HepG2 (cell line): ENCODE measurements at regions not wholly inside any gene's neighbourhood (a gene's known extent, or its start where the extent isn't known, plus 50 kb on each side); places are given as distances from the start of the nearest gene placed in this dataset.

Source experiments
- ATAC-seq: fragments of 200-7000 bp; cut with Tn5 transposase; 3 replicates; pipeline ENCODE4 v1.9.1; 2020; ENCODE audit warnings: mild to moderate bottlenecking, moderate library complexity
- BruUV-seq: library from RNA; stranded (reverse); fragments of 400-500 nt; replicated peaks from 2 replicates; lab custom pipeline; 2021; lab: Mats Ljungman, UMichigan
- CTCF ChIA-PET: fragments of 300-600 bp; formaldehyde crosslinking; extraction: SDS; loops from one replicate; lab custom pipeline; 2021; ENCODE audit warnings: low total read pairs, inconsistent platforms, low intra/inter-chr PET ratio; lab: Yijun Ruan, JAX
- POLR2A ChIA-PET: fragments of 350-600 bp; sonication (Branson Sonifier 250); formaldehyde crosslinking; loops from one replicate; lab custom pipeline; 2020; ENCODE audit warnings: antibody characterized with exemption, inconsistent platforms; lab: Yijun Ruan, JAX
- DNase-seq: peaks from one replicate; pipeline ENCODE4 v3.0.0-alpha.2; 2015; ENCODE audit warnings: low spot score
- FAIRE-seq: peaks from 3 replicates; lab custom pipeline; 2011; peaks lifted over from hg19 to GRCh38; lab: Jason Lieb, UNC
- H2AFZ ChIP-seq: one replicate; pipeline ENCODE4 v1.6.1; 2011; ENCODE audit warnings: low read length, inconsistent platforms
- H3K27ac ChIP-seq: fragments of 300-600 bp; 3 replicates; pipeline ENCODE4 v1.8.0; 2011; ENCODE audit warnings: mixed run types, mild to moderate bottlenecking, mixed read lengths, low read length, inconsistent platforms; ENCODE audit not compliant: insufficient read depth; ENCODE audit errors: extremely low read length
- H3K27me3 ChIP-seq, 2 experiments: fragments of 200-600 bp in 1 of 2; 2 replicates in 1 of 2; 3 replicates in 1 of 2; pipeline versions ENCODE4 v1.6.0 to v1.8.0; 2011; ENCODE audit warnings: low read length in 2 of 2, mild to moderate bottlenecking in 2 of 2, moderate library complexity in 2 of 2, inconsistent platforms in 1 of 2; ENCODE audit not compliant: insufficient read depth in 2 of 2, control insufficient read depth in 1 of 2
- H3K36me3 ChIP-seq, 2 experiments: fragments of 200-600 bp in 1 of 2; replicated peaks in 1 of 2; 2 replicates in 1 of 2; 3 replicates in 1 of 2; pipeline versions ENCODE4 v1.5.1 to v1.8.0; 2011; ENCODE audit warnings: low read length in 2 of 2, inconsistent platforms in 1 of 2; ENCODE audit not compliant: insufficient read depth in 2 of 2, control insufficient read depth in 1 of 2
- H3K4me1 ChIP-seq: 2 replicates; pipeline ENCODE4 v1.5.1; 2012; ENCODE audit warnings: low read length, inconsistent platforms; ENCODE audit not compliant: insufficient read depth
- H3K4me2 ChIP-seq: 2 replicates; pipeline ENCODE4 v1.6.0; 2011; ENCODE audit warnings: low read depth, low read length, inconsistent platforms
- H3K4me3 ChIP-seq, 3 experiments: fragments of 200-600 bp in 1 of 3; sonication (generic), shearing (Covaris generic) in 1 of 3; replicated peaks in 1 of 3; 2 replicates each; pipeline ENCODE4 v1.5.1; 2011 to 2016; ENCODE audit warnings: low read length in 3 of 3, inconsistent platforms in 2 of 3, low read depth in 2 of 3, mild to moderate bottlenecking in 2 of 3, control low read depth in 1 of 3, mixed read lengths in 1 of 3; ENCODE audit not compliant: insufficient read depth in 1 of 3
- H3K79me2 ChIP-seq: one replicate; pipeline ENCODE4 v1.6.1; 2011; ENCODE audit warnings: low read length, inconsistent platforms; ENCODE audit not compliant: insufficient read depth
- H3K9ac ChIP-seq: 2 replicates; pipeline ENCODE4 v1.6.0; 2011; ENCODE audit warnings: mild to moderate bottlenecking, low read depth, low read length, inconsistent platforms; ENCODE audit not compliant: insufficient read depth
- H3K9me3 ChIP-seq: 2 replicates; pipeline ENCODE4 v1.5.1; 2012; ENCODE audit warnings: mild to moderate bottlenecking, low read length
- H4K20me1 ChIP-seq: 2 replicates; pipeline ENCODE4 v1.6.0; 2011; ENCODE audit warnings: inconsistent platforms, mild to moderate bottlenecking, low read length, moderate library complexity; ENCODE audit not compliant: insufficient read depth
- CBX1 ChIP-seq: IDR thresholded peaks from one replicate; pipeline ENCODE4 v1.6.1; 2016; ENCODE audit warnings: antibody characterized with exemption, low read depth
- CBX5 ChIP-seq: sonication (generic); formaldehyde crosslinking; IDR thresholded peaks from 2 replicates; pipeline ENCODE4 v1.4.0; 2020; ENCODE audit warnings: missing genetic modification reagents, borderline replicate concordance
- CEBPG ChIP-seq: IDR thresholded peaks from 2 replicates; pipeline ENCODE4 v1.6.1; 2016
- ESRRA ChIP-seq: sonication (generic); formaldehyde crosslinking; IDR thresholded peaks from 2 replicates; pipeline ENCODE4 v1.5.1; 2020; ENCODE audit warnings: mild to moderate bottlenecking, low read depth, missing genetic modification reagents
- FOSL2 ChIP-seq: sonication (generic); formaldehyde crosslinking; IDR thresholded peaks from 2 replicates; pipeline ENCODE4 v1.4.0; 2020; ENCODE audit warnings: missing genetic modification reagents
- GZF1 ChIP-seq: sonication (generic); formaldehyde crosslinking; IDR thresholded peaks from 2 replicates; pipeline ENCODE4 v1.5.1; 2020; ENCODE audit warnings: mild to moderate bottlenecking, missing genetic modification reagents
- HMGA1 ChIP-seq: sonication (generic); formaldehyde crosslinking; conservative IDR thresholded peaks from 2 replicates; pipeline ENCODE4 v1.4.0; 2020; ENCODE audit warnings: missing genetic modification reagents
- MTA3 ChIP-seq: sonication (generic); formaldehyde crosslinking; IDR thresholded peaks from 2 replicates; pipeline ENCODE4 v1.4.0; 2020; ENCODE audit warnings: missing genetic modification reagents
- SATB2 ChIP-seq: sonication (generic); formaldehyde crosslinking; IDR thresholded peaks from 2 replicates; pipeline ENCODE4 v1.5.0; 2020; ENCODE audit warnings: missing genetic modification reagents
- TBX3 ChIP-seq: fragments of 450-650 bp; IDR thresholded peaks from 2 replicates; pipeline ENCODE4 v1.6.1; 2017; ENCODE audit warnings: antibody characterized with exemption, mild to moderate bottlenecking, inconsistent platforms, borderline replicate concordance
- ZNF264 ChIP-seq: sonication (generic); formaldehyde crosslinking; IDR thresholded peaks from 2 replicates; pipeline ENCODE4 v1.4.0; 2020; ENCODE audit warnings: missing genetic modification reagents
- in situ Hi-C: cut with HindIII; loops from 2 replicates; pipeline ENCODE4 v1.10.0; 2017; ENCODE audit warnings: low pct_unique_long_range_greater_than_20kb; ENCODE audit not compliant: extremely low pct_ligation_motif_present
- intact Hi-C: fragments of 100-400 bp; cut with micrococcal nuclease; formaldehyde crosslinking; loops from one replicate; pipeline ENCODE4 v1.10.0; 2022; ENCODE audit not compliant: unreplicated experiment
- TF ChIP-seq, protein P1 (sequence below): sonication (generic); formaldehyde crosslinking; IDR thresholded peaks from 2 replicates; pipeline ENCODE4 v1.5.1; 2020; ENCODE audit warnings: mild to moderate bottlenecking, missing genetic modification reagents, moderate library complexity
- TF ChIP-seq, protein P2 (sequence below): sonication (generic); formaldehyde crosslinking; IDR thresholded peaks from 2 replicates; pipeline ENCODE4 v1.8.0; 2022; ENCODE audit warnings: mild to moderate bottlenecking, missing genetic modification reagents, moderate library complexity
- TF ChIP-seq, protein P3 (sequence below): sonication (generic); formaldehyde crosslinking; IDR thresholded peaks from 2 replicates; pipeline ENCODE4 v1.4.0; 2020; ENCODE audit warnings: low read depth, missing genetic modification reagents
- TF ChIP-seq, protein P4 (sequence below): sonication (generic); formaldehyde crosslinking; IDR thresholded peaks from 2 replicates; pipeline ENCODE4 v1.4.0; 2020; ENCODE audit warnings: mild to moderate bottlenecking, missing genetic modification reagents

DNA sequence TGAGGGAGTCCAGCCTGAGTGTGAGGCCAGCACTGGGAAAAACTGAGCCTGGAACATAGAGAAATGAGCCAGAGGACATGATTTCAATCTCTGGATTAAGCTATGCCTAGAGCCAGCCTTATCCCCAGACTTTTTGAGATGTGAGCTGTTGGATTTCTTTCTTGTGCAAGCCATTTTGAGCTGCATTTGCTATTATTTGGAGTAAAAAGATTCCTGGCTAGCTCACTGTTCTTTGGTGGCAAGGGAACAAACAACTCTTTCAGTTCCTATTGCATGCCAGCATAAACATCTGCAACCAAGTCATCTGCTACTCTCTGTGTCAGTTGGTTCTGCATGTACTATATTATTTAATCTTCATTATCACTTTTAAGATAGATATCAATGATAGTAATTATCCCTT lies 70.1 kb upstream of the MAN2A1 start:
- intact Hi-C loops (no loop called here), in situ Hi-C loops (no loop called here)
- ChIA-PET POLR2A (no interaction called here), CTCF (no interaction called here)
- DNase-seq (no peak), ATAC-seq (no peak), FAIRE-seq (no peak)
- Histone ChIP-seq H3K4me3 (no peak overlapping the region), H2AFZ (no peak overlapping the region), H3K27ac (no peak overlapping the region), H3K79me2 (no peaks in the 10 kb centered on the region), H4K20me1 (no peaks in the 10 kb centered on the region), H3K4me1 (no peaks in the 10 kb centered on the region), H3K9ac (no peak overlapping the region), H3K27me3 (peaks cover 0 to 3% of the 10 kb centered on the region in 2 experiments; a peak in 1 of 5 replicates), H3K36me3 (no peaks in the 10 kb centered on the region), H3K9me3 (no peaks in the 10 kb centered on the region), H3K4me2 (no peak overlapping the region)
- no TSS peak for BruUV-seq
- TF ChIP-seq CEBPG (CRISPR knock-in tag), result no peak
- no peak for TF ChIP-seq CBX5 (CRISPR knock-in tag)
- no peak for TF ChIP-seq GZF1 (CRISPR knock-in tag)
- TF ChIP-seq, protein P1, sequence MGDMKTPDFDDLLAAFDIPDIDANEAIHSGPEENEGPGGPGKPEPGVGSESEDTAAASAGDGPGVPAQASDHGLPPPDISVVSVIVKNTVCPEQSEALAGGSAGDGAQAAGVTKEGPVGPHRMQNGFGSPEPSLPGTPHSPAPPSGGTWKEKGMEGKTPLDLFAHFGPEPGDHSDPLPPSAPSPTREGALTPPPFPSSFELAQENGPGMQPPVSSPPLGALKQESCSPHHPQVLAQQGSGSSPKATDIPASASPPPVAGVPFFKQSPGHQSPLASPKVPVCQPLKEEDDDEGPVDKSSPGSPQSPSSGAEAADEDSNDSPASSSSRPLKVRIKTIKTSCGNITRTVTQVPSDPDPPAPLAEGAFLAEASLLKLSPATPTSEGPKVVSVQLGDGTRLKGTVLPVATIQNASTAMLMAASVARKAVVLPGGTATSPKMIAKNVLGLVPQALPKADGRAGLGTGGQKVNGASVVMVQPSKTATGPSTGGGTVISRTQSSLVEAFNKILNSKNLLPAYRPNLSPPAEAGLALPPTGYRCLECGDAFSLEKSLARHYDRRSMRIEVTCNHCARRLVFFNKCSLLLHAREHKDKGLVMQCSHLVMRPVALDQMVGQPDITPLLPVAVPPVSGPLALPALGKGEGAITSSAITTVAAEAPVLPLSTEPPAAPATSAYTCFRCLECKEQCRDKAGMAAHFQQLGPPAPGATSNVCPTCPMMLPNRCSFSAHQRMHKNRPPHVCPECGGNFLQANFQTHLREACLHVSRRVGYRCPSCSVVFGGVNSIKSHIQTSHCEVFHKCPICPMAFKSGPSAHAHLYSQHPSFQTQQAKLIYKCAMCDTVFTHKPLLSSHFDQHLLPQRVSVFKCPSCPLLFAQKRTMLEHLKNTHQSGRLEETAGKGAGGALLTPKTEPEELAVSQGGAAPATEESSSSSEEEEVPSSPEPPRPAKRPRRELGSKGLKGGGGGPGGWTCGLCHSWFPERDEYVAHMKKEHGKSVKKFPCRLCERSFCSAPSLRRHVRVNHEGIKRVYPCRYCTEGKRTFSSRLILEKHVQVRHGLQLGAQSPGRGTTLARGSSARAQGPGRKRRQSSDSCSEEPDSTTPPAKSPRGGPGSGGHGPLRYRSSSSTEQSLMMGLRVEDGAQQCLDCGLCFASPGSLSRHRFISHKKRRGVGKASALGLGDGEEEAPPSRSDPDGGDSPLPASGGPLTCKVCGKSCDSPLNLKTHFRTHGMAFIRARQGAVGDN, result no peak
- no peak for TF ChIP-seq SATB2 (CRISPR knock-in tag)
- TF ChIP-seq, protein P2, sequence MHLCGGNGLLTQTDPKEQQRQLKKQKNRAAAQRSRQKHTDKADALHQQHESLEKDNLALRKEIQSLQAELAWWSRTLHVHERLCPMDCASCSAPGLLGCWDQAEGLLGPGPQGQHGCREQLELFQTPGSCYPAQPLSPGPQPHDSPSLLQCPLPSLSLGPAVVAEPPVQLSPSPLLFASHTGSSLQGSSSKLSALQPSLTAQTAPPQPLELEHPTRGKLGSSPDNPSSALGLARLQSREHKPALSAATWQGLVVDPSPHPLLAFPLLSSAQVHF, result no peak
- TF ChIP-seq TBX3, result no peak
- no peak for TF ChIP-seq ESRRA (CRISPR knock-in tag)
- TF ChIP-seq, protein P3, sequence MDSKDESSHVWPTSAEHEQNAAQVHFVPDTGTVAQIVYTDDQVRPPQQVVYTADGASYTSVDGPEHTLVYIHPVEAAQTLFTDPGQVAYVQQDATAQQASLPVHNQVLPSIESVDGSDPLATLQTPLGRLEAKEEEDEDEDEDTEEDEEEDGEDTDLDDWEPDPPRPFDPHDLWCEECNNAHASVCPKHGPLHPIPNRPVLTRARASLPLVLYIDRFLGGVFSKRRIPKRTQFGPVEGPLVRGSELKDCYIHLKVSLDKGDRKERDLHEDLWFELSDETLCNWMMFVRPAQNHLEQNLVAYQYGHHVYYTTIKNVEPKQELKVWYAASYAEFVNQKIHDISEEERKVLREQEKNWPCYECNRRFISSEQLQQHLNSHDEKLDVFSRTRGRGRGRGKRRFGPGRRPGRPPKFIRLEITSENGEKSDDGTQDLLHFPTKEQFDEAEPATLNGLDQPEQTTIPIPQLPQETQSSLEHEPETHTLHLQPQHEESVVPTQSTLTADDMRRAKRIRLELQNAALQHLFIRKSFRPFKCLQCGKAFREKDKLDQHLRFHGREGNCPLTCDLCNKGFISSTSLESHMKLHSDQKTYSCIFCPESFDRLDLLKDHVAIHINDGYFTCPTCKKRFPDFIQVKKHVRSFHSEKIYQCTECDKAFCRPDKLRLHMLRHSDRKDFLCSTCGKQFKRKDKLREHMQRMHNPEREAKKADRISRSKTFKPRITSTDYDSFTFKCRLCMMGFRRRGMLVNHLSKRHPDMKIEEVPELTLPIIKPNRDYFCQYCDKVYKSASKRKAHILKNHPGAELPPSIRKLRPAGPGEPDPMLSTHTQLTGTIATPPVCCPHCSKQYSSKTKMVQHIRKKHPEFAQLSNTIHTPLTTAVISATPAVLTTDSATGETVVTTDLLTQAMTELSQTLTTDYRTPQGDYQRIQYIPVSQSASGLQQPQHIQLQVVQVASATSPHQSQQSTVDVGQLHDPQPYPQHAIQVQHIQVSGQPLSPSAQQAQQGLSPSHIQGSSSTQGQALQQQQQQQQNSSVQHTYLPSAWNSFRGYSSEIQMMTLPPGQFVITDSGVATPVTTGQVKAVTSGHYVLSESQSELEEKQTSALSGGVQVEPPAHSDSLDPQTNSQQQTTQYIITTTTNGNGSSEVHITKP (CRISPR knock-in tag), result no peak
- TF ChIP-seq HMGA1 (CRISPR knock-in tag), result no peak
- no peak for TF ChIP-seq MTA3
- no peak for TF ChIP-seq ZNF264
- no peak for TF ChIP-seq FOSL2 (CRISPR knock-in tag)
- TF ChIP-seq, protein P4, sequence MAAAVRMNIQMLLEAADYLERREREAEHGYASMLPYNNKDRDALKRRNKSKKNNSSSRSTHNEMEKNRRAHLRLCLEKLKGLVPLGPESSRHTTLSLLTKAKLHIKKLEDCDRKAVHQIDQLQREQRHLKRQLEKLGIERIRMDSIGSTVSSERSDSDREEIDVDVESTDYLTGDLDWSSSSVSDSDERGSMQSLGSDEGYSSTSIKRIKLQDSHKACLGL (CRISPR knock-in tag), result no peak
- TF ChIP-seq CBX1, result no peak
